Tibial artery (tissue), 4 donors: ENCODE measurements at regions not wholly inside any gene's neighbourhood (a gene's known extent, or its start where the extent isn't known, plus 50 kb on each side); places are given as distances from the start of the nearest gene placed in this dataset.
"Not testable (repeated sequence)": the region's sequence is repeated elsewhere in the genome, so short reads cannot be mapped to it uniquely, and the experiment has no call there.

Experiments used
- DNase-seq, 2 donors: peaks; one replicate each; pipeline ENCODE4 v3.0.0-alpha.2; 2019
- H3K27ac ChIP-seq, 2 donors: fragments of 200-600 bp; sonication (generic) in 1 of 2; 1 replicate in 1 of 2; 2 replicates in 1 of 2; pipeline ENCODE4 v1.5.1; 2018 to 2019; ENCODE audit warnings: mild to moderate bottlenecking in 1 of 2
- H3K27me3 ChIP-seq, 2 donors: fragments of 200-600 bp; sonication (generic) in 1 of 2; one replicate each; pipeline versions ENCODE4 v1.5.1 to v1.6.0; 2016 to 2019
- H3K36me3 ChIP-seq, 3 donors: fragments of 200-600 bp; sonication (generic) in 2 of 3; one replicate each; pipeline ENCODE4 v1.5.1; 2016 to 2019; ENCODE audit warnings: mild to moderate bottlenecking in 2 of 3
- H3K4me1 ChIP-seq, 4 donors: fragments of 200-600 bp; sonication (generic) in 2 of 4; 1 replicate in 3 of 4; 2 replicates in 1 of 4; pipeline ENCODE4 v1.5.1; 2016 to 2019
- H3K4me3 ChIP-seq, 2 donors: fragments of 200-600 bp; sonication (generic) in 1 of 2; 1 replicate in 1 of 2; 2 replicates in 1 of 2; pipeline ENCODE4 v1.5.1; 2018 to 2019; ENCODE audit warnings: mild to moderate bottlenecking in 2 of 2
- H3K9me3 ChIP-seq, 3 donors: fragments of 200-600 bp; sonication (generic) in 1 of 3; one replicate each; pipeline ENCODE4 v1.5.1; 2016 to 2019
- CTCF ChIP-seq, 2 experiments: fragments of 200-600 bp in 1 of 2; fragments of 450-650 bp in 1 of 2; IDR thresholded peaks; one replicate each; pipeline ENCODE4 v1.5.1; 2017 to 2019; ENCODE audit warnings: antibody characterized with exemption in 2 of 2, mild to moderate bottlenecking in 1 of 2, moderate library complexity in 1 of 2
- intact Hi-C: fragments of 100-400 bp; cut with DNase I; formaldehyde crosslinking; loops from one replicate; pipeline ENCODE4 v1.15.0; 2023; ENCODE audit warnings: low total_unique reads

- DNase-seq: no peak
- TF ChIP-seq CTCF (IDR thresholded peaks at IDR 0.05): no peak
- Histone ChIP-seq H3K4me3 (no peak overlapping the region), H3K36me3 (no peaks in the 10 kb centered on the region), H3K27me3 (no peaks in the 10 kb centered on the region), H3K9me3 (no peaks in the 10 kb centered on the region), H3K4me1 (no peaks in the 10 kb centered on the region), H3K27ac (no peak overlapping the region)
- intact Hi-C loops: no loop called here
Measured at GRCh38 chr17:20771104-20771503, 191.6 kb downstream of the CDRT15L2 start.

DNA sequence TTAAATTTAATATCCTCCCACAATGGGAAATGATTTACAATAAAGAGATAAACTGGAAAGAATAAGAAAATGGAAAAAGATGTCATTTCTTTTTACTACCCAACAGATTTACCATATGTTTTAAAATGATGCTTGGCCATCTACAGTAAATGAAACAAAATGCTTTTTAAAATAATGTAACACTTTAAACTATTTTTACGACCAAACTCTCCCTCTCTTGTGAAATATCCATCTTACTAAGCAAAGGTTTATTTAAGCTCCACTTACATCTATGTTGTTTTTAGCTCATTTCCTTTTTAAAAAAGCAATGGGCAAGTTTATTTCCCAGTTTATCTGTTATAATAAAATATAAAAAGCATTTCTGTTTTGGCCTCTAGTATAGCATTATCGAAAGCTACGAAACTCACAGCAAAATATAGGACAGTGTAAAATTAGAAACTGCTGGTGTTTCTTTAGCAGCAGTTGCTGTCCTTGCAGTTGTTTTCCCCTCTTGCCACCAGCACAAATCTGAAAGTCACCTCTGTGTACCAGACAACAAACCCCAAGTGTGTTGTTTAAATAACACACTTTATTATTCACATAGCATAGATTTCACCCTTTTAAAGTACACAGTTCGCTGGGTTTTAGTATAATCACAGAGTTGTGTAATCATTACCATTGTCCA is 195.1 kb downstream of the CDRT15L2 start:
- no peaks in the 10 kb centered on the region for H3K27me3 ChIP-seq
- no peaks in the 10 kb centered on the region for H3K9me3 ChIP-seq
- intact Hi-C loops: no loop called here
- no peaks in the 10 kb centered on the region for H3K4me1 ChIP-seq
- no peak for TF ChIP-seq CTCF (IDR thresholded peaks at IDR 0.05)
- H3K36me3 ChIP-seq: no peaks in the 10 kb centered on the region
- no peak overlapping the region for H3K27ac ChIP-seq
- no peak for DNase-seq
- H3K4me3 ChIP-seq: no peak overlapping the region

GRCh38 chr17:20775331-20775730 is 195.8 kb downstream of the CDRT15L2 start:
- no peak for DNase-seq
- intact Hi-C loops: no loop called here
- no peaks in the 10 kb centered on the region for H3K27me3 ChIP-seq
- no peaks in the 10 kb centered on the region for H3K9me3 ChIP-seq
- H3K4me1 ChIP-seq: no peaks in the 10 kb centered on the region
- no peaks in the 10 kb centered on the region for H3K36me3 ChIP-seq
- TF ChIP-seq CTCF (IDR thresholded peaks at IDR 0.05): no peak
- no peak overlapping the region for H3K4me3 ChIP-seq
- H3K27ac ChIP-seq: no peak overlapping the region

DNA sequence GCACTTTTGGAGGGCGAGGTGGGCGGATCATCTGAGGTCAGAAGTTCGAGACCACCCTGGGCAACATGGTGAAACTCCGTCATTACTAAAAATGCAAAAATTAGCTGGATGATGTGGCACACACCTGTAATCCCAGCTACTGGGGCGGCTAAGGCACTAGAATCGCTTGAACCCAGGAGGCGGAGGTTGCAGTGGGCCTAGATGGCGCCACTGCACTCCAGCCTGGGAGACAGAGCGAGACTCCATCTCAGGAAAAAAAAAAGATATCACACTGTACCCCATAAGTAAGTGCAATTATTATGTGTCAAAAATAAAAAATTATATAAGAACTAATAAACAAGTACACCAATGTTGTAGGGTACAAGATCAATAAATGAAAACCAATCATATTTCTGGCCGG is 200.0 kb downstream of the CDRT15L2 start:
- no peak overlapping the region for H3K4me3 ChIP-seq
- H3K9me3 ChIP-seq: no peaks in the 10 kb centered on the region
- intact Hi-C loops: no loop called here
- TF ChIP-seq CTCF (IDR thresholded peaks at IDR 0.05): no peak
- DNase-seq: no peak
- no peak overlapping the region for H3K27ac ChIP-seq
- no peaks in the 10 kb centered on the region for H3K4me1 ChIP-seq
- no peaks in the 10 kb centered on the region for H3K36me3 ChIP-seq
- peaks cover 0 to 8% of the 10 kb centered on the region in 2 donors for H3K27me3 ChIP-seq

DNA sequence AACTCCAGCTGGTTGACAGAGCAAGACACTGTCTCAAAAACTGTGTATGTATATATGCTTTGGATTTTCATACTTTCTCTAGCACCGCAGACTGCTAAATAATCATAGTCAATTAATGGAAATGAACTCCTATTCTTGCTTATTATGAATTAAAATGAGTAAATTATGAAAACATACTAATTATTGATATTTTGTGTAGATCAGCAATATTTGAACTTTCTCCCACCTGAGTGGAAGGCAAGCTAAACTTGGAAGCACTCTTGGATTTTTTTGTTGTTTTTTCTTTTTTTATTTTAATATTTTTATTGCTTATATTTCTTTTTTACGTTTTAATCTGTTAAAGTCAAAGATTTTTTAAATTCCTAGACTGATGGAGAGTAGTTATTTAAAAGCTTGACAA is 201.7 kb downstream of the CDRT15L2 start:
- H3K9me3 ChIP-seq: no peaks in the 10 kb centered on the region
- H3K4me3 ChIP-seq: no peak overlapping the region
- no peak for DNase-seq
- no peak overlapping the region for H3K27ac ChIP-seq
- H3K27me3 ChIP-seq: peaks cover 0 to 9% of the 10 kb centered on the region in 2 donors
- TF ChIP-seq CTCF (IDR thresholded peaks at IDR 0.05): no peak
- intact Hi-C loops: no loop called here
- H3K36me3 ChIP-seq: no peaks in the 10 kb centered on the region
- no peaks in the 10 kb centered on the region for H3K4me1 ChIP-seq

GRCh38 chr17:20781869-20782268 is 202.3 kb downstream of the CDRT15L2 start:
- DNase-seq, H3K27ac ChIP-seq, intact Hi-C loops, H3K4me3 ChIP-seq, H3K4me1 ChIP-seq, H3K27me3 ChIP-seq, H3K9me3 ChIP-seq, H3K36me3 ChIP-seq: not testable (repeated sequence)
